Testis (tissue), 2 donors: ENCODE measurements at regions not wholly inside any gene's neighbourhood (a gene's known extent, or its start where the extent isn't known, plus 50 kb on each side); places are given as distances from the start of the nearest gene placed in this dataset.

Experiments
- DNase-seq: peaks from one replicate; pipeline ENCODE4 v3.0.0-alpha.2; 2019
- H3K27ac ChIP-seq, 2 donors: fragments of 200-600 bp; sonication (generic); one replicate each; pipeline ENCODE4 v1.5.1; 2019
- H3K27me3 ChIP-seq: fragments of 200-600 bp; sonication (generic); one replicate; pipeline ENCODE4 v1.5.1; 2019
- H3K36me3 ChIP-seq: fragments of 200-600 bp; sonication (generic); one replicate; pipeline ENCODE4 v1.5.1; 2017; ENCODE audit warnings: low read depth; ENCODE audit errors: missing control alignments
- H3K4me1 ChIP-seq: fragments of 200-600 bp; sonication (generic); one replicate; pipeline ENCODE4 v1.5.1; 2019
- H3K4me3 ChIP-seq, 2 donors: fragments of 200-600 bp; sonication (generic); one replicate each; pipeline ENCODE4 v1.5.1; 2017 to 2019
- H3K9me3 ChIP-seq: fragments of 200-600 bp; sonication (generic); one replicate; pipeline ENCODE4 v1.5.1; 2017
- POLR2A ChIP-seq: fragments of 450-650 bp; IDR thresholded peaks from one replicate; pipeline ENCODE4 v1.6.1; 2017; ENCODE audit warnings: antibody characterized with exemption, mild to moderate bottlenecking, moderate library complexity
- WGBS, 2 donors: methylation state at CpG; one replicate each; pipeline ENCODE4 v1.1.5; 2018; 5-methylcytosine and 5-hydroxymethylcytosine counted together
- intact Hi-C: fragments of 100-400 bp; cut with DNase I; formaldehyde crosslinking; loops from one replicate; pipeline ENCODE4 v1.15.1; 2023; ENCODE audit warnings: low total_unique reads
- TF ChIP-seq, protein P1 (sequence below), 3 experiments: fragments of 450-650 bp in 2 of 3; fragments of 200-600 bp in 1 of 3; sonication (generic) in 1 of 3; IDR thresholded peaks; one replicate each; pipeline ENCODE4 v1.5.1; 2016 to 2019; ENCODE audit warnings: antibody characterized with exemption in 3 of 3, mild to moderate bottlenecking in 2 of 3, moderate library complexity in 1 of 3

DNA sequence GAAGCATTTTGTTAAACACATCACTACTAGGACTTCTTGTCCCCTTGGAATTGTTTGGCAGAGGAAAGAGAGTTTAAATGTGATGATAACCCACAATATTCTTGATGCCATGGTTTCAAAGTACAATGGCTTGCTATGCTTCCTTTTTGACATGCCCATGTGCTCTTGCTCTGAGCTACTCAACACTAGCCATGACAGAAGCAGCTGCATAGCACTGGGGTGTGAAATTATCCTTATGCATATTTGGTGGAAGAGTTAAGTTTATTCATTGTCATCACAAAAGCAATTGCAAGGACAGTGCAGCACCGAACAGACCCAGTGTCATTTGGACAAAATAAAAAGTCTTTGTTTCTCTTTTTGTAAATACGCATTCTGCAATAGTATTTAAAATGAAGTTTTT, 209.9 kb upstream of the CDH20 start:
- WGBS, 2 donors: 94 to 96% methylated on average over 2 of the region's 2 CpGs
- no peaks in the 10 kb centered on the region for H3K4me1 ChIP-seq
- intact Hi-C loops: no loop called here
- DNase-seq: no peak
- no peak overlapping the region for H3K4me3 ChIP-seq
- H3K36me3 ChIP-seq: no peaks in the 10 kb centered on the region
- no peaks in the 10 kb centered on the region for H3K27me3 ChIP-seq
- H3K9me3 ChIP-seq: no peaks in the 10 kb centered on the region
- TF ChIP-seq, protein P1, sequence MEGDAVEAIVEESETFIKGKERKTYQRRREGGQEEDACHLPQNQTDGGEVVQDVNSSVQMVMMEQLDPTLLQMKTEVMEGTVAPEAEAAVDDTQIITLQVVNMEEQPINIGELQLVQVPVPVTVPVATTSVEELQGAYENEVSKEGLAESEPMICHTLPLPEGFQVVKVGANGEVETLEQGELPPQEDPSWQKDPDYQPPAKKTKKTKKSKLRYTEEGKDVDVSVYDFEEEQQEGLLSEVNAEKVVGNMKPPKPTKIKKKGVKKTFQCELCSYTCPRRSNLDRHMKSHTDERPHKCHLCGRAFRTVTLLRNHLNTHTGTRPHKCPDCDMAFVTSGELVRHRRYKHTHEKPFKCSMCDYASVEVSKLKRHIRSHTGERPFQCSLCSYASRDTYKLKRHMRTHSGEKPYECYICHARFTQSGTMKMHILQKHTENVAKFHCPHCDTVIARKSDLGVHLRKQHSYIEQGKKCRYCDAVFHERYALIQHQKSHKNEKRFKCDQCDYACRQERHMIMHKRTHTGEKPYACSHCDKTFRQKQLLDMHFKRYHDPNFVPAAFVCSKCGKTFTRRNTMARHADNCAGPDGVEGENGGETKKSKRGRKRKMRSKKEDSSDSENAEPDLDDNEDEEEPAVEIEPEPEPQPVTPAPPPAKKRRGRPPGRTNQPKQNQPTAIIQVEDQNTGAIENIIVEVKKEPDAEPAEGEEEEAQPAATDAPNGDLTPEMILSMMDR (IDR thresholded peaks at IDR 0.05): no peak
- no peak for TF ChIP-seq POLR2A
- no peak overlapping the region for H3K27ac ChIP-seq

GRCh38 chr18:61127714-61128467, 205.3 kb upstream of the CDH20 start:
- intact Hi-C loops: no loop called here
- Histone ChIP-seq H3K4me3 (no peak overlapping the region), H3K4me1 (no peaks in the 10 kb centered on the region), H3K36me3 (no peaks in the 10 kb centered on the region), H3K9me3 (no peaks in the 10 kb centered on the region), H3K27ac (no peak overlapping the region), H3K27me3 (no peaks in the 10 kb centered on the region)
- no peak for DNase-seq
- no peak for TF ChIP-seq POLR2A
- TF ChIP-seq, protein P1 (IDR thresholded peaks at IDR 0.05): no peak
- WGBS, 2 donors: 43 to 56% methylated on average over 6 of the region's 6 CpGs

DNA sequence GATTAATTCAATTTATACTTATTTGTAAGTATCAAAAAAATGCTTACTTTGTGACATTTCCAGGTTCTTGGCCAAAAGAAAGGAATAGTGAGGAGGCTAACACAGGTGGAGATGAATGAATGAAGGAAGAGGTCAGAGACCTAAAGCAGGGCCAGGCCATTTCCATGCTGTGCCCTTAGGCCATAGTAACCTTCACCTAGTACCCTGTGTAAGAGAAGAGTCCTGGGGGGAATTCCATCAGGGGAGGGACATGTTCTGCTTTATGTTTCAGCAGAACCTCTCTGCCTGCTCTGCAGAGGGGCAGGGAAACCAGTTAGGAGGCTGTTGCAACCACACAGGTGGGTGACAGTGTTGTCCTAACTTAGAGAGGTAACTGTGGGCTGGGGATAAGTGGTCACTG, 204.2 kb upstream of the CDH20 start:
- no peak overlapping the region for H3K27ac ChIP-seq
- DNase-seq: no peak
- intact Hi-C loops: no loop called here
- H3K36me3 ChIP-seq: no peaks in the 10 kb centered on the region
- H3K27me3 ChIP-seq: no peaks in the 10 kb centered on the region
- H3K9me3 ChIP-seq: no peaks in the 10 kb centered on the region
- no peak overlapping the region for H3K4me3 ChIP-seq
- H3K4me1 ChIP-seq: no peaks in the 10 kb centered on the region
- TF ChIP-seq POLR2A: no peak
- TF ChIP-seq, protein P1 (IDR thresholded peaks at IDR 0.05): no peak

DNA sequence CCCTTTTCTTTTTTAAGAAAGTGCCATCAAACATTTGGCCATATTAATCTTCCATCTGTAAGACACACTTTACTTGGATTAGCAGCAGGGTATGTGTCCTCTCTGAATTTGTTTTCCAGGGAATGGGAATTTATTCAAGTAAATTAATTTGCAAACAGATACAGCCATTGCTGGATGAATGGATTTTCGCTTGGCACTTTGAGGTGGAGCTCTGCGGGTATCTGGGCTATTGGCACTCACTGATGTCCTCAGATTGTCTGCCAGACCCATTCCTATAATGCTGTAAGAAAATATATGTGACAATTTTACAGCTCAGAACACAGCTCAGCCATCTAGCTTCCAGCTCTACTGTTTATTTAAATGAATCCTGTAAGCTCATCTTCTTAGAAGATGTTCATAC, 201.2 kb upstream of the CDH20 start:
- Histone ChIP-seq H3K4me3 (no peak overlapping the region), H3K27me3 (no peaks in the 10 kb centered on the region), H3K9me3 (no peaks in the 10 kb centered on the region), H3K4me1 (no peaks in the 10 kb centered on the region), H3K27ac (no peak overlapping the region), H3K36me3 (no peaks in the 10 kb centered on the region)
- WGBS, 2 donors: 83 to 92% methylated on average over 2 of the region's 2 CpGs
- TF ChIP-seq, protein P1 (IDR thresholded peaks at IDR 0.05): no peak
- TF ChIP-seq POLR2A: no peak
- intact Hi-C loops: no loop called here
- no peak for DNase-seq

DNA sequence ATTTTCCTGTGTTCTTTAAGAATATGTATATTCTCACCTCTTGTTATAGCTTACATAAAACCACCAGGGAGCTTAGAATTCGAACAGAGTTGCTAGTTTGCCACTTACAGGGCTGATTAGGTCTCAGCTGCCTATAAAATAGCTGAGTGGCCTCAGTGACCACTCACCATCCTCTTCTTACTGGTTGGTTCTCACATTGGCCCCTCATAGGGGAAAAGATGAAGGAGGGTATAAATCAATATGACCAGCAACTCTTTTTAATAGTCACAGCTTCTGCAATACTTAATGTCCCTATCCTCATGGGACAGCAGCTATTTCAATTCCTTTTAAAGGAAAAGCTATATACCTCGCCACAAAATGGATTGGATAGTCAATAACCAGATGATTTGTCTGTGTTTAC, 199.4 kb upstream of the CDH20 start:
- Histone ChIP-seq H3K4me1 (no peaks in the 10 kb centered on the region), H3K27me3 (no peaks in the 10 kb centered on the region), H3K4me3 (no peak overlapping the region), H3K27ac (no peak overlapping the region), H3K9me3 (no peaks in the 10 kb centered on the region), H3K36me3 (no peaks in the 10 kb centered on the region)
- DNase-seq: no peak
- TF ChIP-seq POLR2A: no peak
- TF ChIP-seq, protein P1 (IDR thresholded peaks at IDR 0.05): no peak
- intact Hi-C loops: no loop called here
- WGBS, 2 donors: 87 to 88% methylated on average over 2 of the region's 2 CpGs
